ENCODE measurements at regions not wholly inside any gene's neighbourhood (a gene's known extent, or its start where the extent isn't known, plus 50 kb on each side); places are given as distances from the start of the nearest gene placed in this dataset.

- TF ChIP-seq POLR2A (IDR thresholded peaks at IDR 0.05; ENCODE audit: low read depth, low read length) = no peak
- no peak for TF ChIP-seq TAF1 (IDR thresholded peaks at IDR 0.05; ENCODE audit: low read depth, low read length)
- no peak for TF ChIP-seq PAX5 (IDR thresholded peaks at IDR 0.05; ENCODE audit: insufficient read depth, low read length, severe bottlenecking)
- no peak for TF ChIP-seq POLR2AphosphoS5 (IDR thresholded peaks at IDR 0.05; ENCODE audit: low read depth, low read length)
- no peak for TF ChIP-seq SPI1 (IDR thresholded peaks at IDR 0.05; ENCODE audit: low read depth, low read length)
Observed at GRCh38 chrX:16022580-16023200, 100.7 kb upstream of the GRPR start.
